AG09309 (cell line): ENCODE measurements at regions not wholly inside any gene's neighbourhood (a gene's known extent, or its start where the extent isn't known, plus 50 kb on each side); places are given as distances from the start of the nearest gene placed in this dataset.

Source experiments
- DNase-seq: peaks from one replicate; pipeline ENCODE4 v3.0.0-alpha.2; 2010; ENCODE audit warnings: low read depth
- H3K4me3 ChIP-seq: 2 replicates; pipeline ENCODE4 v1.5.1; 2011; ENCODE audit warnings: mild to moderate bottlenecking, low read depth, low read length, moderate library complexity; ENCODE audit not compliant: control insufficient read depth
- CTCF ChIP-seq: IDR thresholded peaks from 2 replicates; pipeline ENCODE4 v1.5.1; 2011; ENCODE audit warnings: mild to moderate bottlenecking, low read depth, low read length, inconsistent platforms; ENCODE audit not compliant: insufficient read depth, control insufficient read depth; ENCODE audit errors: missing control alignments

GRCh38 chr3:153903430-153903829, 217.8 kb upstream of the ARHGEF26 start:
- no peak overlapping the region for H3K4me3 ChIP-seq
- DNase-seq: no peak
- no peak for TF ChIP-seq CTCF

GRCh38 chr3:153906366-153906765, 214.8 kb upstream of the ARHGEF26 start:
- no peak for DNase-seq
- no peak for TF ChIP-seq CTCF
- H3K4me3 ChIP-seq: no peak overlapping the region

- no peak for TF ChIP-seq CTCF
- no peak overlapping the region for H3K4me3 ChIP-seq
- no peak for DNase-seq
These were observed 210.8 kb upstream of the ARHGEF26 start for GRCh38 chr3:153910387-153910786.

GRCh38 chr3:153911116-153911515, 210.1 kb upstream of the ARHGEF26 start:
- no peak overlapping the region for H3K4me3 ChIP-seq
- no peak for TF ChIP-seq CTCF
- DNase-seq: no peak

GRCh38 chr3:153919773-153920172, 201.4 kb upstream of the ARHGEF26 start:
- DNase-seq: no peak
- no peak overlapping the region for H3K4me3 ChIP-seq
- TF ChIP-seq CTCF: no peak

- no peak overlapping the region for H3K4me3 ChIP-seq
- no peak for DNase-seq
- no peak for TF ChIP-seq CTCF
These were observed 199.4 kb upstream of the ARHGEF26 start for GRCh38 chr3:153921826-153922225.
